ENCODE measurements at regions not wholly inside any gene's neighbourhood (a gene's known extent, or its start where the extent isn't known, plus 50 kb on each side); places are given as distances from the start of the nearest gene placed in this dataset.

- no peak for TF ChIP-seq CTCF (IDR thresholded peaks at IDR 0.05)
- TF ChIP-seq POLR2A (IDR thresholded peaks at IDR 0.05), result no peak
Measured at GRCh38 chr6:8181951-8182845, 79.8 kb upstream of the EEF1E1 start.
